HL-60 (cell line): ENCODE measurements at regions not wholly inside any gene's neighbourhood (a gene's known extent, or its start where the extent isn't known, plus 50 kb on each side); places are given as distances from the start of the nearest gene placed in this dataset.

ENCODE experiments used
- DNase-seq, 2 experiments: peaks; one replicate each; pipeline ENCODE4 v3.0.0-alpha.2; 2010 to 2020; ENCODE audit warnings: low read depth in 1 of 2, low spot score in 1 of 2
- H3K27ac ChIP-seq: fragments of 250-450 bp; sonication (Bioruptor Pico); replicated peaks from 2 replicates; pipeline ENCODE4 v1.5.1; 2020; ENCODE audit warnings: mild to moderate bottlenecking, moderate library complexity
- H3K27me3 ChIP-seq: fragments of 250-450 bp; sonication (Bioruptor Pico); 2 replicates; pipeline ENCODE4 v1.5.1; 2021; ENCODE audit warnings: mild to moderate bottlenecking, moderate library complexity; ENCODE audit not compliant: insufficient read depth, poor library complexity, severe bottlenecking
- H3K4me3 ChIP-seq: replicated peaks from 2 replicates; pipeline ENCODE4 v1.5.1; 2011; ENCODE audit warnings: mild to moderate bottlenecking, control low read depth, low read length; ENCODE audit not compliant: insufficient read depth
- CTCF ChIP-seq: IDR thresholded peaks from one replicate; pipeline ENCODE4 v1.5.1; 2011; ENCODE audit warnings: low read length, control low read depth, inconsistent platforms; ENCODE audit not compliant: insufficient read depth
- GABPA ChIP-seq: IDR thresholded peaks from 2 replicates; pipeline ENCODE4 v1.6.1; 2012; ENCODE audit warnings: low read depth
- POLR2AphosphoS5 ChIP-seq: IDR thresholded peaks from 2 replicates; pipeline ENCODE4 v1.6.1; 2012; ENCODE audit warnings: low read depth
- REST ChIP-seq: IDR thresholded peaks from 2 replicates; pipeline ENCODE4 v1.6.1; 2012; ENCODE audit warnings: low read depth; ENCODE audit not compliant: insufficient replicate concordance
- SPI1 ChIP-seq: IDR thresholded peaks from 2 replicates; pipeline ENCODE4 v1.6.1; 2012; ENCODE audit warnings: low read depth, mild to moderate bottlenecking, borderline replicate concordance

- DNase-seq, result no peak
- TF ChIP-seq REST (no peak), GABPA (no peak), CTCF (no peak), POLR2AphosphoS5 (no peak), SPI1 (no peak)
- no peaks in the 10 kb centered on the region for H3K27me3 ChIP-seq
- no peak overlapping the region for H3K27ac ChIP-seq
- no peak overlapping the region for H3K4me3 ChIP-seq
Observed at GRCh38 chr5:167122267-167122666, 1169.2 kb upstream of the WWC1 start.

GRCh38 chr5:167123126-167123525 lies 1168.3 kb upstream of the WWC1 start:
- no peak overlapping the region for H3K27ac ChIP-seq
- H3K4me3 ChIP-seq, result no peak overlapping the region
- DNase-seq, result no peak
- H3K27me3 ChIP-seq, result no peaks in the 10 kb centered on the region
- TF ChIP-seq CTCF (no peak), REST (no peak), GABPA (no peak), POLR2AphosphoS5 (no peak), SPI1 (no peak)

GRCh38 chr5:167128581-167128980 lies 1162.9 kb upstream of the WWC1 start:
- Histone ChIP-seq H3K4me3 (no peak overlapping the region), H3K27ac (no peak overlapping the region), H3K27me3 (no peaks in the 10 kb centered on the region)
- DNase-seq, result no peak
- no peak for TF ChIP-seq CTCF
- TF ChIP-seq GABPA, result no peak
- TF ChIP-seq REST, result no peak
- no peak for TF ChIP-seq POLR2AphosphoS5
- TF ChIP-seq SPI1, result no peak
